Right lobe of liver (tissue), 4 donors: ENCODE measurements at regions not wholly inside any gene's neighbourhood (a gene's known extent, or its start where the extent isn't known, plus 50 kb on each side); places are given as distances from the start of the nearest gene placed in this dataset.

Experiments
- POLR2A ChIP-seq: fragments of 450-650 bp; IDR thresholded peaks from one replicate; pipeline ENCODE4 v1.6.1; 2017; ENCODE audit warnings: antibody characterized with exemption, mild to moderate bottlenecking
- TF ChIP-seq, protein P1 (sequence below), 4 donors: fragments of 200-600 bp in 3 of 4; fragments of 450-650 bp in 1 of 4; IDR thresholded peaks; one replicate each; pipeline versions ENCODE4 v1.5.1 to v1.8.0; 2016 to 2022; ENCODE audit warnings: antibody characterized with exemption in 4 of 4, mild to moderate bottlenecking in 2 of 4
- donor health status: DM: no; HTN: no; CAD: no.
- donor health status: DM: no; HTN: no; CAD: no.
- donor health status: DM: no; HTN: yes; CAD: no.

DNA sequence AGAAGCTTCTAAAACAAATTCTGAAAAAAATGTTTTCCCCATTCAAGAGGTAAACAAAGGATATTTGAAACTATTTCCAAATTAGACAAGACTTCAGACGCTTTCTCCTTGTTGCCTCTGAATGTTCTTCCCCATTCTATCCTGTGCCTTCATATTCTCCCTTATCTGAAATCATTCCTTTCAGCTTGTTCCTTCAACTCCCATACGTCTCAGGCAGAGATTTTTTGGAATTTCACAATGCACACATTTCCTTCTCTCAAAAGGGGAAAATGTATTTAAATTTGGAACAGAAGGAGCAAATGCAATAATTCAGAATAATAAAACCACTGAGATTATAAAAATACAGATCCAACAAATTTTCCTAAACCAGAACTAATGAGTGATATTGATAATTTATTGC lies 198.7 kb upstream of the IVNS1ABP start:
- TF ChIP-seq, protein P1, sequence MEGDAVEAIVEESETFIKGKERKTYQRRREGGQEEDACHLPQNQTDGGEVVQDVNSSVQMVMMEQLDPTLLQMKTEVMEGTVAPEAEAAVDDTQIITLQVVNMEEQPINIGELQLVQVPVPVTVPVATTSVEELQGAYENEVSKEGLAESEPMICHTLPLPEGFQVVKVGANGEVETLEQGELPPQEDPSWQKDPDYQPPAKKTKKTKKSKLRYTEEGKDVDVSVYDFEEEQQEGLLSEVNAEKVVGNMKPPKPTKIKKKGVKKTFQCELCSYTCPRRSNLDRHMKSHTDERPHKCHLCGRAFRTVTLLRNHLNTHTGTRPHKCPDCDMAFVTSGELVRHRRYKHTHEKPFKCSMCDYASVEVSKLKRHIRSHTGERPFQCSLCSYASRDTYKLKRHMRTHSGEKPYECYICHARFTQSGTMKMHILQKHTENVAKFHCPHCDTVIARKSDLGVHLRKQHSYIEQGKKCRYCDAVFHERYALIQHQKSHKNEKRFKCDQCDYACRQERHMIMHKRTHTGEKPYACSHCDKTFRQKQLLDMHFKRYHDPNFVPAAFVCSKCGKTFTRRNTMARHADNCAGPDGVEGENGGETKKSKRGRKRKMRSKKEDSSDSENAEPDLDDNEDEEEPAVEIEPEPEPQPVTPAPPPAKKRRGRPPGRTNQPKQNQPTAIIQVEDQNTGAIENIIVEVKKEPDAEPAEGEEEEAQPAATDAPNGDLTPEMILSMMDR (IDR thresholded peaks at IDR 0.05), result no peak
- TF ChIP-seq POLR2A, result no peak
